ENCODE measurements at regions not wholly inside any gene's neighbourhood (a gene's known extent, or its start where the extent isn't known, plus 50 kb on each side); places are given as distances from the start of the nearest gene placed in this dataset.

DNA sequence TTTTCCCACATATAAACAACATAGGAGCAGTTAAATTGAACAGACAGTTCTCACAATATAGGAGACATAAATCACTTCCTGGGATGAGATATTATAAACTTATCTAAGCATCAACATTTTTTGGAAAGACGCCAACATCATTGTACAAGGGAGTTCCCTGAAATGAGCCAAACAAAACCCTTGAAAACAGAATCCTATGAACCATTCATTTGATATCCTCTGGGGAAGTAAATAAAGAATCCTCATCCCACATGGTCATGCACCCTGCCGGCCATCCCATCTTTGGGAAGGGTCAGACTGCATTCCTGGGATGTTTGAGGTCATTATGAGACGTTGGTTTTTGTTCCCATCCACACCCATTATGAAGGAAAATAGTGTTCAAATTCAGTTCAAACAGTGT is 111.8 kb upstream of the USP25 start:
- TF ChIP-seq, protein P1, sequence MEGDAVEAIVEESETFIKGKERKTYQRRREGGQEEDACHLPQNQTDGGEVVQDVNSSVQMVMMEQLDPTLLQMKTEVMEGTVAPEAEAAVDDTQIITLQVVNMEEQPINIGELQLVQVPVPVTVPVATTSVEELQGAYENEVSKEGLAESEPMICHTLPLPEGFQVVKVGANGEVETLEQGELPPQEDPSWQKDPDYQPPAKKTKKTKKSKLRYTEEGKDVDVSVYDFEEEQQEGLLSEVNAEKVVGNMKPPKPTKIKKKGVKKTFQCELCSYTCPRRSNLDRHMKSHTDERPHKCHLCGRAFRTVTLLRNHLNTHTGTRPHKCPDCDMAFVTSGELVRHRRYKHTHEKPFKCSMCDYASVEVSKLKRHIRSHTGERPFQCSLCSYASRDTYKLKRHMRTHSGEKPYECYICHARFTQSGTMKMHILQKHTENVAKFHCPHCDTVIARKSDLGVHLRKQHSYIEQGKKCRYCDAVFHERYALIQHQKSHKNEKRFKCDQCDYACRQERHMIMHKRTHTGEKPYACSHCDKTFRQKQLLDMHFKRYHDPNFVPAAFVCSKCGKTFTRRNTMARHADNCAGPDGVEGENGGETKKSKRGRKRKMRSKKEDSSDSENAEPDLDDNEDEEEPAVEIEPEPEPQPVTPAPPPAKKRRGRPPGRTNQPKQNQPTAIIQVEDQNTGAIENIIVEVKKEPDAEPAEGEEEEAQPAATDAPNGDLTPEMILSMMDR (IDR thresholded peaks at IDR 0.05) = no peak
- TF ChIP-seq ZFX (IDR thresholded peaks at IDR 0.05; ENCODE audit: borderline replicate concordance) = no peak
